Muscle layer of colon (tissue), 2 donors: ENCODE measurements at regions not wholly inside any gene's neighbourhood (a gene's known extent, or its start where the extent isn't known, plus 50 kb on each side); places are given as distances from the start of the nearest gene placed in this dataset.

Source experiments
- H3K27ac ChIP-seq: one replicate; pipeline ENCODE4 v1.7.0; 2013; ENCODE audit warnings: low read depth, mild to moderate bottlenecking, low read length, moderate library complexity
- H3K27me3 ChIP-seq, 2 donors: one replicate each; pipeline ENCODE4 v1.7.0; 2013; ENCODE audit warnings: low read length in 2 of 2, mild to moderate bottlenecking in 2 of 2; ENCODE audit not compliant: insufficient read depth in 2 of 2, control insufficient read depth in 1 of 2
- H3K36me3 ChIP-seq: one replicate; pipeline ENCODE4 v1.7.0; 2013; ENCODE audit warnings: mild to moderate bottlenecking, low read length; ENCODE audit not compliant: insufficient read depth
- H3K4me1 ChIP-seq: one replicate; pipeline ENCODE4 v1.7.0; 2013; ENCODE audit warnings: mild to moderate bottlenecking, low read length; ENCODE audit not compliant: insufficient read depth
- H3K4me3 ChIP-seq, 2 donors: one replicate each; pipeline ENCODE4 v1.7.0; 2013; ENCODE audit warnings: low read length in 2 of 2, low read depth in 1 of 2, mild to moderate bottlenecking in 1 of 2, moderate library complexity in 1 of 2
- H3K9ac ChIP-seq: one replicate; pipeline ENCODE4 v1.7.0; 2013; ENCODE audit warnings: low read length
- H3K9me3 ChIP-seq: one replicate; pipeline ENCODE4 v1.7.0; 2013; ENCODE audit warnings: mild to moderate bottlenecking, low read length
- donor health status: abdominal sarcoma.
- donor health status: Adenocarcinoma of cecum.

DNA sequence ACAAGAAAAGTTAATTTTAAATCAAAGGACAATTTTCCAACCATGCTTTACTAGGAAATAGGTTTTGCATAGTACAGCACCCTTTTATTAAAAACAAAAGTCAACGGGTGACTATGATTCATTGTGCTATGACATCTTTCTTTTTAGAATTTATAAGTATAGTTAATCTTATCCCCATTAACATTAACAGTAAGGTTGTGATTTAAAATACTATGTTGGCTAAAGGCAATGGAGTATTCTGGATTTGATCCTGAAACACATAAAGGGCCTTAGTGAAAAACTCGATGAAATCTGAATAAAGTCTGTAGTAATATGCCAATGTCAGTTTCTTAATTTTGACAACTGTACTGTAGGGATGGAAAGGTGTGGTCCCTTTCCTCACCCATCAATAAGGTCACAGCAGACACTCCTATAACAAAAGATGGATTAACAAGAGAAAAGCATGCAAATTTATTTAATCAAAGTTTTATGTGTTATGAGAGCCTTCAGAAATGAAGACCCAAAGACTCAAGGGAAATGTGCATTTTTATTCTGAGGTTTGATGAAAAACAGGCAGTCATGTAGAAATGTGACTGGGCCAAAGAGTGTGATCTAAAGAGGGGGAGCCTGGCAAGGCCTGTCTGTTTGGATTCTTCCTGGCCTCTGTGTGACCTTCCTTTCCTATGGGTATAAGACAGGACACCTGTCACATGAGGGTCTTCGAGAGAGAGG is 731.4 kb downstream of the TSN start:
- Histone ChIP-seq H3K4me3 (no peak overlapping the region), H3K27me3 (no peaks in the 10 kb centered on the region), H3K36me3 (no peaks in the 10 kb centered on the region), H3K9ac (no peak overlapping the region), H3K9me3 (no peaks in the 10 kb centered on the region), H3K4me1 (peaks cover 7% of the 10 kb centered on the region), H3K27ac (no peak overlapping the region)

DNA sequence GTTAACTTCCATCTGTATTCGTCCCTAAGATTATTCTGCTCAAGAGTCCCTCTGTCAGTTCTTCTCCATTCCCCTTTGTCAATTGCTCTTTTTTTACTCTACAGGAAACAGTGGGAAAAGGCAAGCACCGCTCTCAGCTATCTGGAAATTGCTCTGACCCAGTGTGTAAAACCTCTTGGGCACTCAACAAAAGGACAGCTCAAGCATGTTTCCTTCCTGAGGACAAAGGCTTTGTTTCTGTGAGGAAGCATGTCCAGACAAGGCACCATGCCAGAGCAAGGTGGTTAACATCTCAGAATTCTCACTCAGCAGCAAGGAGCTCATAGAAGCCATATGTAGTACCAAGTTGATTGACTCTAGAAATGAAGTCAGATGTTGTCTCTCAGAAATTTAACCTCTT is 735.6 kb downstream of the TSN start:
- Histone ChIP-seq H3K27me3 (no peaks in the 10 kb centered on the region), H3K4me3 (no peak overlapping the region), H3K36me3 (no peaks in the 10 kb centered on the region), H3K9me3 (no peaks in the 10 kb centered on the region), H3K9ac (no peak overlapping the region), H3K4me1 (peaks cover 7% of the 10 kb centered on the region), H3K27ac (no peak overlapping the region)

DNA sequence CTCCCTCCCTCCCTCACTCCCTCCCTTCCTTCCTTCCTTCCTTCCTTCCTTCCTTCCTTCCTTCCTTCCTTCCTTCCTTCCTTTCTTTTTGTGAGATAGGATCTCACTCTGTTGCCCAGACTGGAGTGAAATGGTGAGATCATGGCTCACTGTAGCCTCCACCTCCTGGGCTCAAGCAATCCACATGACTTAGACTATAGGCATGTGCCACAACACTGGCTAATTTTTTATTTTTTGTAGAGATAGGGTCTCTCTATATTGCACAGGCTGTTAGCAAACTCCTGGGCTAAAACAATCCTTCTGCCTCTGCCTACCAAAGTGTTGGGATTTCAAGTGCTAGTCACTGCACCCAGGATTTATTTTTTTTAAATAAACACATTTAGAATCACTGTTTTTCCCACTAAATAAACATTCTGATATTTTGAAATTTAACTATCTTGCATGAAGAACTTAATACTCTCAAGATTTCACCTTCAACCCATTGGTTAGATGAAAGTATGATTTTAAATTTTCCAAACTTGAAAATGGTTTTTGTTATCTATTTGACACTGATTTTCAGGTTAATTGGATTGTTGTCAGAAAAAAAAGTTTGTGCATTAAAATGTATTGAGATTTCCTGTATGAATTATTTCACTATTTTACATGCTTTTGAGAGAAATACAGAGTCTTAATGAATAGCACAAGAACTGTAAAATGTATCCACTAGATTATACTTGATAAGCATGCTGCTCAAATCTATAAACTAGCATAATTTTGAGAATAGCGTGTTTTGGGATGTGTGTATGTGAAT is 745.1 kb downstream of the TSN start:
- Histone ChIP-seq H3K4me1 (no peaks in the 10 kb centered on the region), H3K27me3 (no peaks in the 10 kb centered on the region), H3K4me3 (no peak overlapping the region), H3K36me3 (no peaks in the 10 kb centered on the region), H3K27ac (no peak overlapping the region), H3K9ac (no peak overlapping the region), H3K9me3 (no peaks in the 10 kb centered on the region)

DNA sequence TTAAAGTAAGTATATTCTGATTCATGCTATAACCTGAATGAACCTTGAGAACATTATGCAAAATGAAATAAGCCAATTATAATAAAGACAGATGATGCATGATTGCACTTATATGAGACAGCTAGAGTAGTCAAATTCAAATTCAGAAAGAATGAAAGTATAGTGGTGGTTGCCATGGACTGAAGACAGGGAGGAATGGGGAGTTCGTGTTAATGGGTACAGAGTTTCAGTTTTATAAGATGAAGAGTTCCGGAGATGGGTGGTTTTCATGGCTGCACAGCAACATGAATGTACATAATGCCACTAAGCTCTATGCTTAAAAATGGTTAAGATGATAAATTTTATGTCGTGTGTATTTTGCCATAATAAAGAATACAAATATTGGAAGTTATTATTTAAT is 751.2 kb downstream of the TSN start:
- no peaks in the 10 kb centered on the region for H3K27me3 ChIP-seq
- no peaks in the 10 kb centered on the region for H3K4me1 ChIP-seq
- no peaks in the 10 kb centered on the region for H3K9me3 ChIP-seq
- H3K36me3 ChIP-seq = no peaks in the 10 kb centered on the region
- H3K27ac ChIP-seq = no peak overlapping the region
- H3K9ac ChIP-seq = no peak overlapping the region
- no peak overlapping the region for H3K4me3 ChIP-seq

DNA sequence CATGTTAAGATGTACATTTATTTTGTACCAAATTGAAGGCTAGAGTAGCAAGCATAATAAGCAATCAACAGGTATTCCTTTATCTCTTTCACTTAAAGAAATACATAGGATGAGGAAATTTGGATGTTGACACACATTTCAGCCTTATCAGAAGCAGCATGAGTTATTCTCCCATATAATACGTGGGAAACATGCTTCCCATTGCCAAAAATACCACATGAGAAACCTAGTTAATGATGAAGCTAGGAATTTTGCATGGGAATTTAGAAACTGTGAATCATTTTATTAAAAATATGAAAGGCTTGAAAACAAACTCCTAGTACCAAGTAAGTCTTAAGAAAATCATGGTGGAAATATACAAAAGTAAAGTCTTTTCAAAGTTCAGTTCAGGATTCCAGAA is 751.8 kb downstream of the TSN start:
- H3K9ac ChIP-seq = no peak overlapping the region
- H3K27ac ChIP-seq = no peak overlapping the region
- H3K36me3 ChIP-seq = no peaks in the 10 kb centered on the region
- H3K4me1 ChIP-seq = no peaks in the 10 kb centered on the region
- H3K4me3 ChIP-seq = no peak overlapping the region
- no peaks in the 10 kb centered on the region for H3K9me3 ChIP-seq
- H3K27me3 ChIP-seq = no peaks in the 10 kb centered on the region

DNA sequence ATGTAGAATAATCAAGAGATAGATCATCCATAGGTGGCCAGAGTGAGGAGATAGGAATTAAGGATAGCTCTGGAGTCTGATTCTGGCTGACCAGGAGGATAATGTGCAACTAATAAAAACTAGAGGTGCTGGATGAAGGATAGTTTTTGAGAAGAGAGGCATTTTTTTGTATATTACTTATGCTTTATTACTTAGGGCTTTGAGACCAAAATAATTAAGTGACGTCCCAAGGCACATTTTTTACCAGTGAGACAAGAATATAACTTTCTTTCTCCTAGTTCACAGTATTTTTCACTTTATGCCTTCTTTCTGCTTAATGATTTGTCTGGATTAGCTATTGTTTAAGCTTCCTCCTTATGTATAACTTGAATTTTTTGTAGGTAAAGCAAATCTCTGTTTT is 756.6 kb downstream of the TSN start:
- Histone ChIP-seq H3K4me3 (no peak overlapping the region), H3K27ac (no peak overlapping the region), H3K36me3 (no peaks in the 10 kb centered on the region), H3K4me1 (no peaks in the 10 kb centered on the region), H3K27me3 (no peaks in the 10 kb centered on the region), H3K9ac (no peak overlapping the region), H3K9me3 (no peaks in the 10 kb centered on the region)

DNA sequence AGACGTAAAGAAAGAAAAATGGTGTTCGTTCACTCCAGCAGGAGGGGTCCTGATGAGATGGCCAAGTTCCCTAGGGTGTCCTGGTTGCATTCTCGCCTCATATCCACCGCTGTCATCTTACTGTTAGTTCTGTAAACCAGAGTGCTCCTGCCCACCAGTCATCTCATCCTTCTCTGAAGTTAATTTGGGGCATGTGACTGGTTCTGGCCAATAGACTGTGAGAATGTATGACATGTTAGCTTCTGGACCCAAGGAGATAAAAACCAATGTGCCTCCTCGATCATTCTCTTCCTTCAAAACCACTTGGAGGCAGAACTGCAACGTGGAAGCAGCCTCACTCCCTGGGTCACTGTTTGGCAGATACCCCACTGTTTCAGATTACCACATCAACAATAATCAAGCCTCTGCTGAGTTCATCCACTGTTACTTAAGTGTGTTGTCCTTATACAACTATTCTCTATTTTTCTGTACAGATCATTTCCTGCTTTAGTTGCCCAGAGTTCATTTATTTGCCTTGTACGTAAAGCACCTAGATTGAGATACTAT is 759.1 kb downstream of the TSN start:
- H3K9me3 ChIP-seq = no peaks in the 10 kb centered on the region
- H3K36me3 ChIP-seq = no peaks in the 10 kb centered on the region
- no peak overlapping the region for H3K4me3 ChIP-seq
- H3K27me3 ChIP-seq = no peaks in the 10 kb centered on the region
- no peaks in the 10 kb centered on the region for H3K4me1 ChIP-seq
- H3K9ac ChIP-seq = no peak overlapping the region
- no peak overlapping the region for H3K27ac ChIP-seq

DNA sequence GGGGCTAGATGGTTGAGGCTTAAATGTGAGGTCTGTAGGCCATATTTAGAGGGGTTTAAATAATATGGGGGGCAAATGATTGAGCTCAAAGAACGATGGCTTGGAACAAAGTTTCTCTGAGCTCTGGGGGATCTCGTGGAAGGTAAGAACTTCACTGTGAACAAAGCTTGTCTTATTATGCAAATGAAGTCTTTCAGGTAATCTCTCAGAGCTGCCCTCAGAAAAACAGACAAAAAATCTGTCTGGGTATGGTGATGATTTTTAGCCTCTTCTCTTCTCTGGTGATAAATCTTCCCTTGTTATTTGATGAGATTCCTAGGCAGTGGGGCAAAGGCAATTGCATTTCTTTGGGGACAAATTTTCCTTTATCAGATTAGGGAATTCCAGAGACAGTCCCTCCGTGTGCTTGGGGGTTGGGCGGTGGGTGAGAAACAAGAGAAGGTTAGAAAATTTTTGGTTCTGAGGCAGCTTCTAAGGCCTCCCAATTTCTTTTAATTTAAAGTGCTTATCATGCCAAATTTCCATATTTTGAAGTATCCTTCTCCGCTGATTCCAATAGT is 760.4 kb downstream of the TSN start:
- no peaks in the 10 kb centered on the region for H3K4me1 ChIP-seq
- no peak overlapping the region for H3K4me3 ChIP-seq
- no peak overlapping the region for H3K9ac ChIP-seq
- H3K27ac ChIP-seq = no peak overlapping the region
- H3K36me3 ChIP-seq = no peaks in the 10 kb centered on the region
- H3K9me3 ChIP-seq = no peaks in the 10 kb centered on the region
- no peaks in the 10 kb centered on the region for H3K27me3 ChIP-seq

DNA sequence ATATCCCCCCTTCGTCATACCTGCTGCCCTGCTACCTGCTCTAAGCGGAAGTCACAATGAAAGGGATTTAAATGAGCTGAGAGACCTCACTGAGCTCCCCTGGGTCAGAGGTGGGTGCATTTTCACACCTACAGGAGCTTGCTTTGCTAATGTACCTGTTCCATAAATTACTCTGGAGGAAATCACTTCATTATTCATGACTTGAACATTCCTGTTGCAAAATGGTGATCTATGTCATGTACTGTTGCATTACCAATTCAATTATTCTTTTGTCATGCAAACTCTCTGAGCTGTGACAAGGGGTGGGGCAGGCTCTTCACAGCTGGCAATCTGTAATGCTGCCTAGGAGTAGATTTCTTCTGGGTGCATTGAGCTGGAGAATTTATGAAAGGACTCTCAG is 761.3 kb downstream of the TSN start:
- H3K9me3 ChIP-seq = no peaks in the 10 kb centered on the region
- H3K27ac ChIP-seq = no peak overlapping the region
- H3K27me3 ChIP-seq = no peaks in the 10 kb centered on the region
- no peak overlapping the region for H3K4me3 ChIP-seq
- H3K4me1 ChIP-seq = no peaks in the 10 kb centered on the region
- H3K36me3 ChIP-seq = no peaks in the 10 kb centered on the region
- no peak overlapping the region for H3K9ac ChIP-seq

DNA sequence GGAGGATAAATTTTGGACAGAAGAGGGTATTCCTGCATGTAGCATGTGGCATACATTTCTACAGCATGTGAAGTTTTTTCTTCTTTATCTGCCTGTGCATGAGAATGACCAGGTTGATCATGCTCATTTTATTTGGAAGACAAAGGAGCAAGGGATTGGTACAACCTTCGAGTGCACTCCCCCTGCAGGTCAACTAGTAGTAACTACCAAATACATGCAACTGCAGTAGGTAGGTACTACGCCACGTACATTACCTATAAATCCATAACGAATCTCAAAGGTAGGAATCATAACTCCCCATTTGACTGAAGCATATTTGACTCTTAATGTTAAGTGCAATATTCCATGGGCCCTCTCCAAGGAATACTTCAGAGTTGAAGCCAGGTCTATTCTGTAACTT is 763.9 kb downstream of the TSN start:
- Histone ChIP-seq H3K9me3 (no peaks in the 10 kb centered on the region), H3K9ac (no peak overlapping the region), H3K27ac (no peak overlapping the region), H3K27me3 (no peaks in the 10 kb centered on the region), H3K4me1 (no peaks in the 10 kb centered on the region), H3K4me3 (no peak overlapping the region), H3K36me3 (no peaks in the 10 kb centered on the region)

DNA sequence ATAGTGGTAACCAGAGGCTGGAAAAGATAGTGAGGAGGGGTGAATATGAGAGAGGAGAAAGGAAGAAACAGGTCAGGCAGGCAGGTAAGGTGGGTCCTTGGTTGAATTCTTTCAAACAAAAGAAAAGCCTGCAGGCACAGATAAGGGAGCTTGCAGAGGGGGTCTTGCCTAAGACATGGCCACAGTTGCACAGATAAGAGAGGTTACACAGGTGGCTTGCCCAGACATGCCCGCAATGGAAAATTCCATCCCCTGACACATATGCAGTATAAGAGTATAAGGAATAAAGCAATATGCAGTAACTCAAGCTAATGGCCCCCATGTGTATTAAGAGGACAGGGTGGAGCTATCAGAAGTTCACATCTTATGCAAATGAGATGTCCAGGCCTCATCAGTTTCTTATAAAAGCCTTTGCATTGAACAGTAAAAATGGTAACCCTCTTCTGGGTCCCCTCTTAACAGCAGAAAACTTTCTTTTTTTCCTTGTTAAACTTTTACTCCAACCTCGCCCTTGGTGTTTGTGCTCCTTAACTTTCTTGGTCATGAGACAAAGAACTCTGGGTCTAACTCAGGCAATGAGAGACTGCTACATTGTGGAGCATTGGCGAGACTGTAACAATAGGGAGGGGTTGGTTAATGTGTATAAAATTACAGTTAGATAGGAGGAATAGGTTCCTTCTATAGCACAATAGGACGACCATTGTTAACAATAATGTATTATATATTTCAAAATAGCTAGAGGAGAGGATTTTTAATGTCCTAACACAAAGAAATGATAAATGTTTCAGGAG is 764.6 kb downstream of the TSN start:
- Histone ChIP-seq H3K9ac (no peak overlapping the region), H3K4me1 (no peaks in the 10 kb centered on the region), H3K36me3 (no peaks in the 10 kb centered on the region), H3K27ac (no peak overlapping the region), H3K9me3 (no peaks in the 10 kb centered on the region), H3K27me3 (no peaks in the 10 kb centered on the region), H3K4me3 (no peak overlapping the region)
